Mucosa of descending colon (tissue), 3 donors: ENCODE measurements at regions not wholly inside any gene's neighbourhood (a gene's known extent, or its start where the extent isn't known, plus 50 kb on each side); places are given as distances from the start of the nearest gene placed in this dataset.

ENCODE experiments used
- ATAC-seq: fragments of 200-7000 bp; cut with Tn5 transposase; one replicate; pipeline ENCODE4 v1.9.1; 2020; ENCODE audit warnings: mild to moderate bottlenecking, moderate library complexity
- DNase-seq, 3 donors: peaks; one replicate each; pipeline ENCODE4 v3.0.0-alpha.2; 2020
- H3K36me3 ChIP-seq: fragments of 200-600 bp; one replicate; pipeline ENCODE4 v1.8.0; 2021; ENCODE audit warnings: low read depth, mild to moderate bottlenecking
- H3K4me1 ChIP-seq: fragments of 200-600 bp; one replicate; pipeline ENCODE4 v1.8.0; 2021; ENCODE audit warnings: low read depth, mild to moderate bottlenecking
- H3K4me3 ChIP-seq: fragments of 200-600 bp; one replicate; pipeline ENCODE4 v1.8.0; 2021; ENCODE audit warnings: mild to moderate bottlenecking
- H3K9me3 ChIP-seq: fragments of 200-600 bp; one replicate; pipeline ENCODE4 v1.8.0; 2021; ENCODE audit warnings: mild to moderate bottlenecking
- CTCF ChIP-seq: fragments of 200-600 bp; IDR thresholded peaks from one replicate; pipeline ENCODE4 v1.8.0; 2022; ENCODE audit warnings: antibody characterized with exemption, mild to moderate bottlenecking
- intact Hi-C, 2 donors: fragments of 100-400 bp; cut with DNase I in 1 of 2; cut with micrococcal nuclease in 1 of 2; formaldehyde crosslinking; loops; one replicate each; pipeline versions ENCODE4 v1.11.0 to v1.11.1; 2022; cut with DNase I, micrococcal nuclease
- donor health status: DM: no; HTN: no; CAD: no; lungs with moderate emphysema.
- donor health status: DM: no; HTN: no; CAD: no.
- donor health status: DM: no; HTN: yes; CAD: no.

DNA sequence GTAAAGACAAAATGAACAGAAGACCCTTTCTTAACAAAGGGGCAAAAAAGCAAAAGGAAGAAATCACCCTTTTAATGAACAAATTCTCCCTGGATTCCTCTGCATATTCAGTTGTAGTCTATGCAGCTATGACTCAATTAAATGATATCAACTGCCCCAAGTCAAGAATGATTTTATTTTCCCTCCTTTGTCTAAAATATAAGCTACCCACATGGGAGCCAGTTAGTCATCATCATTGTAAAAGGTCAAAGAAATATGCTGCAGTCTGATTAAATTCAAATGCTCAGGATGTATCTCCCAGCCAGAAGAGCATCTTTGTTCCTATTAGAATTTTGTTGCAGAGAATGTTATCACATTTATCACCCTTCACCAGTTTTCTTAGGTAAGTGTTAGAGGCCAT, 84.0 kb downstream of the SST start:
- intact Hi-C loops, result no loop called here
- ATAC-seq (no peak), DNase-seq (no peak)
- no peaks in the 10 kb centered on the region for H3K36me3 ChIP-seq
- H3K4me1 ChIP-seq, result no peaks in the 10 kb centered on the region
- no peaks in the 10 kb centered on the region for H3K9me3 ChIP-seq
- TF ChIP-seq CTCF, result no peak
- no peak overlapping the region for H3K4me3 ChIP-seq

DNA sequence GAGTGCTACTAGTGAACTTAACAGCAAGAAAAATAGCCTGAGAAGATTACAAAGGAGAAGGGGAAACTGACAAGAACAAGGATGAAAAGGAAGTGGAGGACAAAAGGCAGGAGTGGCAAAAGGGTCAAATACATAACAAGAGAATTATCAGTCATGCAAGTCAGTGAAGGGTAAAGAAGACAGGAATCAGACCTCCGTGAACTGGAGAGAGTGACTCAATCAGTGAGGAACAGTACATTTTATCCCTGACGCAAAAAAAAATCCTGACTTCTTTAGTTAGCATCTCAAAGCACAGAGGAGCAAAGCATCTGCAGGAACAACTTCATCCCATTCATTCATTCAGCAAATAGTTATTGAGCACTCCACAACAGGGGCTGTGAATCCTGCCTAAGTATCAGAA, 97.8 kb downstream of the SST start:
- H3K4me1 ChIP-seq, result no peaks in the 10 kb centered on the region
- ATAC-seq, result no peak

DNA sequence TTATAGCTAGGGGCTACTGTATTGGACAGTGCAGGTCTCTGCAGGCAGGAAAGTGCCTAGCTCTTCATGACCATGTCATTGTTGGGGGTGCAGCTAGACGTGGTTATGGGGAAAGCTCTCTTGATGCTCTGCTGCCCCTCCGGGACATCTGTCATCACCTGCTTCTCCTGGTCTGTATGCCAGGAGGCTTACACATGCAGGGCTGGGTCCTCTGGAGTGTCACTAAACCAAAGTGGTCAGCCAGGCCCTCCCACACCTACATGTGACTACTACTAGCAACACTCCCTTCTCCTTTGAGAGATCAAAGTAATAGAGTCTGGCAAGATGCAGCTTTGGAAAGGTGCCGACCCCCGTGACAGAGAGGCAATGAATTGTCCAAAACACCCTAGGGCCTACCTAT, 98.5 kb downstream of the SST start:
- intact Hi-C loops, result no loop called here
- Histone ChIP-seq H3K4me1 (no peaks in the 10 kb centered on the region), H3K36me3 (no peaks in the 10 kb centered on the region), H3K4me3 (no peak overlapping the region), H3K9me3 (no peaks in the 10 kb centered on the region)
- no peak for ATAC-seq
- DNase-seq, result no peak
- no peak for TF ChIP-seq CTCF

More for the DNA sequence above, 97.8 kb downstream of the SST start:
- intact Hi-C loops, result no loop called here
- Histone ChIP-seq H3K9me3 (no peaks in the 10 kb centered on the region), H3K36me3 (no peaks in the 10 kb centered on the region), H3K4me3 (no peak overlapping the region)
- no peak for TF ChIP-seq CTCF
- DNase-seq, result no peak

DNA sequence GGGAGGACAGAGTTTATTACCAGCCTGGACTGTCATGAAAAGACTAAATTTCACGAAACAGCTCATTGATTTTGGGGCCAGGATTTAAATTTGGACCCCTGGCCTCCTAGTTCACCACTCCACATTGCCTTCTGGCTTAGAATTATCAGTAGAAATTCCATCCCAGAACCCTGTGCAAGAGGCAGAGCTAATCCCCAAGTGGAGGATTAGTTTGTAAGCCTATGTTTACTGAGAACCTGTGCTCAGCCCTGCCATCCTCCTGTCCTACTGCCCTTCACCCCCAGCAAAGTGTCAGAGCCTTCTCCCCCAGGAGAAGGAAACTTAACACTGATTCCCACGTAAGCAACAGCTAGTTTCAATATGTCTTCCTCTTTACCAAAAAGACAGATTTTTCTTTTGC, 99.4 kb downstream of the SST start:
- H3K4me1 ChIP-seq, result no peaks in the 10 kb centered on the region
- H3K36me3 ChIP-seq, result no peaks in the 10 kb centered on the region
- H3K9me3 ChIP-seq, result no peaks in the 10 kb centered on the region
- TF ChIP-seq CTCF, result no peak
- DNase-seq (no peak), ATAC-seq (no peak)
- no peak overlapping the region for H3K4me3 ChIP-seq
- intact Hi-C loops, result no loop called here

DNA sequence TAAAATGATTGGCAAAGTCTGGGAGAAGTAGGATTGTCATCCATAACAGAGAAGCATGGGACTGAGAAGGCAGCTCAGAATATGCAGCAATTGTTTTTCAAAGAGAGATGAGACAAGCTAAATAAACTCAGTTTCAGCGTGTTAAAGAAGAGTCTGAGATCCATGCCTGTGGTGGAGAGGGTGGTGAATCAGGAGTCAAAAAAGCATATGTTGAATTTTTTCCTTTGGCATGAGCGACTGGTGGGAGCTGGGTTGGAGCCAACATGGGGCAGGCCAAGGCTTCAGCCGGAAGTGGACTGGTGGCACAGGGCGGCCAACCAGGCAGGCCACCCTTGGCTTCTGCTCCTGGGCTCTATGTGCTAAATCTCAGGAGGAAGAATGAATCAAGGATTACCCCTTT, 102.0 kb downstream of the SST start:
- no peak for TF ChIP-seq CTCF
- DNase-seq (no peak), ATAC-seq (no peak)
- Histone ChIP-seq H3K4me3 (no peak overlapping the region), H3K9me3 (no peaks in the 10 kb centered on the region), H3K4me1 (no peaks in the 10 kb centered on the region), H3K36me3 (no peaks in the 10 kb centered on the region)
- intact Hi-C loops, result no loop called here

GRCh38 chr3:187567661-187568121, 102.5 kb downstream of the SST start:
- no peak for TF ChIP-seq CTCF
- no peaks in the 10 kb centered on the region for H3K9me3 ChIP-seq
- DNase-seq (no peak), ATAC-seq (no peak)
- intact Hi-C loops, result no loop called here
- H3K4me3 ChIP-seq, result no peak overlapping the region
- no peaks in the 10 kb centered on the region for H3K36me3 ChIP-seq
- no peaks in the 10 kb centered on the region for H3K4me1 ChIP-seq
